ENCODE measurements at regions not wholly inside any gene's neighbourhood (a gene's known extent, or its start where the extent isn't known, plus 50 kb on each side); places are given as distances from the start of the nearest gene placed in this dataset.

GRCh38 chr17:68178831-68179230 lies 69.0 kb upstream of the AMZ2 start:
- H3K4me1 ChIP-seq (ENCODE audit: insufficient read depth, low read length, severe bottlenecking): peaks cover 13% of the 10 kb centered on the region
- no peak overlapping the region for H3K4me2 ChIP-seq (ENCODE audit: low read length)
- H3K9ac ChIP-seq (ENCODE audit: low read length): no peak overlapping the region
- peaks cover 27% of the 10 kb centered on the region for H3K79me2 ChIP-seq (ENCODE audit: insufficient read depth, low read length)
- no peak for TF ChIP-seq EZH2 (IDR thresholded peaks at IDR 0.05; ENCODE audit: borderline replicate concordance, low read length)
- H3K4me3 ChIP-seq (ENCODE audit: low read depth, low read length, poor library complexity, severe bottlenecking): no peak overlapping the region
- no peaks in the 10 kb centered on the region for H3F3A ChIP-seq (ENCODE audit: insufficient read depth, low read length)
- H2AFZ ChIP-seq (ENCODE audit: low read length): no peak overlapping the region
- H4K20me1 ChIP-seq (ENCODE audit: insufficient read depth, low read length): no peaks in the 10 kb centered on the region
- H3K27ac ChIP-seq (ENCODE audit: low read depth, low read length, poor library complexity, severe bottlenecking): no peak overlapping the region
- H3K9me2 ChIP-seq (ENCODE audit: low read depth, low read length): no peaks in the 10 kb centered on the region
- peaks cover 14% of the 10 kb centered on the region for H3K36me3 ChIP-seq (ENCODE audit: insufficient read depth, low read length)
- H3K9me3 ChIP-seq (ENCODE audit: low read length): peaks cover 9% of the 10 kb centered on the region
- no peaks in the 10 kb centered on the region for H3K27me3 ChIP-seq (ENCODE audit: insufficient read depth, low read length)

GRCh38 chr17:68179236-68179925 lies 68.5 kb upstream of the AMZ2 start:
- Histone ChIP-seq H3K4me3 (ENCODE audit: low read depth, low read length, poor library complexity, severe bottlenecking) (no peak overlapping the region), H4K20me1 (ENCODE audit: insufficient read depth, low read length) (no peaks in the 10 kb centered on the region), H3K27me3 (ENCODE audit: insufficient read depth, low read length) (no peaks in the 10 kb centered on the region), H3F3A (ENCODE audit: insufficient read depth, low read length) (no peaks in the 10 kb centered on the region), H3K9me2 (ENCODE audit: low read depth, low read length) (no peaks in the 10 kb centered on the region), H3K9ac (ENCODE audit: low read length) (no peak overlapping the region), H3K4me1 (ENCODE audit: insufficient read depth, low read length, severe bottlenecking) (peaks cover 16% of the 10 kb centered on the region), H3K9me3 (ENCODE audit: low read length) (peaks cover 9% of the 10 kb centered on the region), H3K4me2 (ENCODE audit: low read length) (no peak overlapping the region), H3K36me3 (ENCODE audit: insufficient read depth, low read length) (peaks cover 19% of the 10 kb centered on the region), H2AFZ (ENCODE audit: low read length) (no peak overlapping the region), H3K27ac (ENCODE audit: low read depth, low read length, poor library complexity, severe bottlenecking) (no peak overlapping the region), H3K79me2 (ENCODE audit: insufficient read depth, low read length) (peaks cover 33% of the 10 kb centered on the region)
- TF ChIP-seq, protein P1, sequence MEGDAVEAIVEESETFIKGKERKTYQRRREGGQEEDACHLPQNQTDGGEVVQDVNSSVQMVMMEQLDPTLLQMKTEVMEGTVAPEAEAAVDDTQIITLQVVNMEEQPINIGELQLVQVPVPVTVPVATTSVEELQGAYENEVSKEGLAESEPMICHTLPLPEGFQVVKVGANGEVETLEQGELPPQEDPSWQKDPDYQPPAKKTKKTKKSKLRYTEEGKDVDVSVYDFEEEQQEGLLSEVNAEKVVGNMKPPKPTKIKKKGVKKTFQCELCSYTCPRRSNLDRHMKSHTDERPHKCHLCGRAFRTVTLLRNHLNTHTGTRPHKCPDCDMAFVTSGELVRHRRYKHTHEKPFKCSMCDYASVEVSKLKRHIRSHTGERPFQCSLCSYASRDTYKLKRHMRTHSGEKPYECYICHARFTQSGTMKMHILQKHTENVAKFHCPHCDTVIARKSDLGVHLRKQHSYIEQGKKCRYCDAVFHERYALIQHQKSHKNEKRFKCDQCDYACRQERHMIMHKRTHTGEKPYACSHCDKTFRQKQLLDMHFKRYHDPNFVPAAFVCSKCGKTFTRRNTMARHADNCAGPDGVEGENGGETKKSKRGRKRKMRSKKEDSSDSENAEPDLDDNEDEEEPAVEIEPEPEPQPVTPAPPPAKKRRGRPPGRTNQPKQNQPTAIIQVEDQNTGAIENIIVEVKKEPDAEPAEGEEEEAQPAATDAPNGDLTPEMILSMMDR (IDR thresholded peaks at IDR 0.05; ENCODE audit: low read length): no peak
- no peak for TF ChIP-seq EZH2 (IDR thresholded peaks at IDR 0.05; ENCODE audit: borderline replicate concordance, low read length)

DNA sequence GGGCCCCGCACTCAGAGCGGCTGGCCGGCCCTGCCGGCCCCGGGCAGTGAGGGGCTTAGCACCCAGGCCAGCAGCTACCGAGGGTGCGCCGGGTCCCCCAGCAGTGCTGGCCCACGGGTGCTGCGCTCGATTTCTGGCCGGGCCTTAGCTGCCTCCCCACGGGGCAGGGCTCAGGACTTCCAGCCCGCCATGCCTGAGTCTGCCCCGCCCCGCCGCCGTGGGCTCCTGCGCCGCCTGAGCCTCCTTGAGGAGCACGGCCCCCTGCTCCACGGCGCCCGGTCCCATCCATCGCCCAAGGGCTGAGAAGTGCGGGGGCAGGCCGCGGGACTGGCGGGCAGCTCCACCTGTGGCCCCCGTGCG lies 67.9 kb upstream of the AMZ2 start:
- H2AFZ ChIP-seq (ENCODE audit: low read length): no peak overlapping the region
- no peak overlapping the region for H3K4me3 ChIP-seq (ENCODE audit: low read depth, low read length, poor library complexity, severe bottlenecking)
- no peaks in the 10 kb centered on the region for H4K20me1 ChIP-seq (ENCODE audit: insufficient read depth, low read length)
- peaks cover 38% of the 10 kb centered on the region for H3K79me2 ChIP-seq (ENCODE audit: insufficient read depth, low read length)
- H3K9me2 ChIP-seq (ENCODE audit: low read depth, low read length): no peaks in the 10 kb centered on the region
- peaks cover 9% of the 10 kb centered on the region for H3K9me3 ChIP-seq (ENCODE audit: low read length)
- TF ChIP-seq EZH2 (IDR thresholded peaks at IDR 0.05; ENCODE audit: borderline replicate concordance, low read length): no peak
- TF ChIP-seq, protein P1 (IDR thresholded peaks at IDR 0.05; ENCODE audit: low read length): no peak
- H3K27me3 ChIP-seq (ENCODE audit: insufficient read depth, low read length): no peaks in the 10 kb centered on the region
- H3K27ac ChIP-seq (ENCODE audit: low read depth, low read length, poor library complexity, severe bottlenecking): no peak overlapping the region
- H3K4me2 ChIP-seq (ENCODE audit: low read length): no peak overlapping the region
- H3K36me3 ChIP-seq (ENCODE audit: insufficient read depth, low read length): peaks cover 25% of the 10 kb centered on the region
- H3F3A ChIP-seq (ENCODE audit: insufficient read depth, low read length): no peaks in the 10 kb centered on the region
- peaks cover 21% of the 10 kb centered on the region for H3K4me1 ChIP-seq (ENCODE audit: insufficient read depth, low read length, severe bottlenecking)
- H3K9ac ChIP-seq (ENCODE audit: low read length): no peak overlapping the region

- no peaks in the 10 kb centered on the region for H3K9me2 ChIP-seq (ENCODE audit: low read depth, low read length)
- peak overlapping the region; percentile 90 for H3K4me3 ChIP-seq (ENCODE audit: low read depth, low read length, poor library complexity, severe bottlenecking)
- peaks cover 34% of the 10 kb centered on the region for H3K4me1 ChIP-seq (ENCODE audit: insufficient read depth, low read length, severe bottlenecking)
- no peaks in the 10 kb centered on the region for H4K20me1 ChIP-seq (ENCODE audit: insufficient read depth, low read length)
- H3K79me2 ChIP-seq (ENCODE audit: insufficient read depth, low read length): peaks cover 54% of the 10 kb centered on the region
- H3F3A ChIP-seq (ENCODE audit: insufficient read depth, low read length): no peaks in the 10 kb centered on the region
- TF ChIP-seq EZH2 (IDR thresholded peaks at IDR 0.05; ENCODE audit: borderline replicate concordance, low read length): no peak
- TF ChIP-seq, protein P1 (IDR thresholded peaks at IDR 0.05; ENCODE audit: low read length): no peak
- H3K4me2 ChIP-seq (ENCODE audit: low read length): peak overlapping the region; percentile 95
- H3K9me3 ChIP-seq (ENCODE audit: low read length): peaks cover 9% of the 10 kb centered on the region
- peaks cover 45% of the 10 kb centered on the region for H3K36me3 ChIP-seq (ENCODE audit: insufficient read depth, low read length)
- no peak overlapping the region for H2AFZ ChIP-seq (ENCODE audit: low read length)
- H3K9ac ChIP-seq (ENCODE audit: low read length): peak overlapping the region; percentile 94
- H3K27ac ChIP-seq (ENCODE audit: low read depth, low read length, poor library complexity, severe bottlenecking): peak overlapping the region; percentile 96
- no peaks in the 10 kb centered on the region for H3K27me3 ChIP-seq (ENCODE audit: insufficient read depth, low read length)
Measured at GRCh38 chr17:68182011-68182306, 65.9 kb upstream of the AMZ2 start.

Data from OCI-LY1 (cell line).